PC-3 (cell line): ENCODE measurements at regions not wholly inside any gene's neighbourhood (a gene's known extent, or its start where the extent isn't known, plus 50 kb on each side); places are given as distances from the start of the nearest gene placed in this dataset.
"Not testable (repeated sequence)": the region's sequence is repeated elsewhere in the genome, so short reads cannot be mapped to it uniquely, and the experiment has no call there.

Experiments
- ATAC-seq: fragments of 200-7000 bp; cut with Tn5 transposase; 2 replicates; pipeline ENCODE4 v1.9.1; 2020; ENCODE audit warnings: mild to moderate bottlenecking, moderate library complexity
- BruUV-seq: library from RNA; stranded (reverse); fragments of 400-500 nt; replicated peaks from 2 replicates; lab custom pipeline; 2021; lab: Mats Ljungman, UMichigan
- CTCF ChIA-PET: fragments of 300-600 bp; sonication (Branson Sonifier 250); formaldehyde crosslinking; loops from one replicate; lab custom pipeline; 2022; ENCODE audit warnings: antibody characterized with exemption; lab: Charles Lee
- POLR2A ChIA-PET: fragments of 300-600 bp; sonication (Branson Sonifier 250); formaldehyde crosslinking; loops from one replicate; lab custom pipeline; 2022; ENCODE audit warnings: antibody characterized with exemption; ENCODE audit not compliant: unreplicated experiment; lab: Charles Lee
- DNase-seq: peaks from one replicate; pipeline ENCODE4 v3.0.0-alpha.2; 2015
- H2AFZ ChIP-seq: fragments of 300-600 bp; sonication (generic); 2 replicates; pipeline ENCODE4 v1.6.0; 2016; ENCODE audit warnings: antibody characterized with exemption, low read length
- H3F3A ChIP-seq: fragments of 300-600 bp; sonication (generic); one replicate; pipeline ENCODE4 v1.6.0; 2017; ENCODE audit warnings: antibody characterized with exemption, low read length, control low read depth, mild to moderate bottlenecking; ENCODE audit not compliant: unreplicated experiment
- H3K27ac ChIP-seq: fragments of 300-600 bp; sonication (generic); 2 replicates; pipeline ENCODE4 v1.5.1; 2016; ENCODE audit warnings: mild to moderate bottlenecking, low read length
- H3K27me3 ChIP-seq: fragments of 300-600 bp; sonication (generic); 2 replicates; pipeline ENCODE4 v1.6.1; 2016; ENCODE audit warnings: low read length, mixed read lengths
- H3K36me3 ChIP-seq: fragments of 300-600 bp; sonication (generic); 2 replicates; pipeline ENCODE4 v1.6.1; 2016; ENCODE audit warnings: low read depth, mixed run types, low read length, mixed read lengths
- H3K4me1 ChIP-seq: fragments of 300-600 bp; sonication (generic); 2 replicates; pipeline ENCODE4 v1.5.1; 2016; ENCODE audit warnings: low read length; ENCODE audit not compliant: insufficient read depth
- H3K4me2 ChIP-seq: fragments of 300-600 bp; sonication (generic); 2 replicates; pipeline ENCODE4 v1.6.0; 2016; ENCODE audit warnings: low read length
- H3K4me3 ChIP-seq: fragments of 300-600 bp; sonication (generic); 2 replicates; pipeline ENCODE4 v1.5.1; 2016; ENCODE audit warnings: mild to moderate bottlenecking, low read length, mixed read lengths
- H3K79me2 ChIP-seq: fragments of 300-600 bp; sonication (generic); 2 replicates; pipeline ENCODE4 v1.6.1; 2017; ENCODE audit warnings: low read length, mixed read lengths
- H3K9ac ChIP-seq: fragments of 300-600 bp; sonication (generic); 2 replicates; pipeline ENCODE4 v1.6.0; 2016; ENCODE audit warnings: mild to moderate bottlenecking, low read length
- H3K9me2 ChIP-seq: fragments of 300-600 bp; sonication (generic); replicated peaks from 2 replicates; pipeline ENCODE4 v1.6.1; 2016; ENCODE audit warnings: mixed run types, low read length, mixed read lengths
- H3K9me3 ChIP-seq: fragments of 300-600 bp; sonication (generic); 2 replicates; pipeline ENCODE4 v1.6.1; 2016; ENCODE audit warnings: low read length, mixed read lengths
- H4K20me1 ChIP-seq: fragments of 300-600 bp; sonication (generic); 2 replicates; pipeline ENCODE4 v1.6.1; 2016; ENCODE audit warnings: low read length, mixed read lengths
- EZH2 ChIP-seq: fragments of 300-600 bp; sonication (generic); IDR thresholded peaks from one replicate; pipeline ENCODE4 v1.6.1; 2017; ENCODE audit warnings: antibody characterized with exemption, mild to moderate bottlenecking, low read length; ENCODE audit not compliant: unreplicated experiment
- EZH2phosphoT487 ChIP-seq: fragments of 300-600 bp; sonication (generic); IDR thresholded peaks from 2 replicates; pipeline ENCODE4 v1.6.1; 2018; ENCODE audit warnings: mild to moderate bottlenecking, antibody characterized with exemption, low read length, borderline replicate concordance
- intact Hi-C: fragments of 100-400 bp; cut with micrococcal nuclease; formaldehyde crosslinking; loops from 2 replicates; pipeline ENCODE4 v1.9.0; 2023
- TF ChIP-seq, protein P1 (sequence below): fragments of 300-600 bp; sonication (generic); conservative IDR thresholded peaks from 2 replicates; pipeline ENCODE4 v1.5.1; 2017; ENCODE audit warnings: antibody characterized with exemption, low read depth, mild to moderate bottlenecking, low read length

- DNase-seq (no peak), ATAC-seq (no peak)
- Histone ChIP-seq H3K4me2 (no peak overlapping the region), H3K4me1 (no peaks in the 10 kb centered on the region), H3K9me2 (no peaks in the 10 kb centered on the region), H3K27ac (no peak overlapping the region), H3K4me3 (no peak overlapping the region), H3K79me2 (no peaks in the 10 kb centered on the region), H3K36me3 (no peaks in the 10 kb centered on the region), H4K20me1 (no peaks in the 10 kb centered on the region), H3F3A (no peaks in the 10 kb centered on the region), H3K27me3 (peaks cover 20% of the 10 kb centered on the region; the same call in 1 of the 2 replicates), H3K9ac (no peak overlapping the region), H3K9me3 (no peaks in the 10 kb centered on the region), H2AFZ (no peak overlapping the region)
- intact Hi-C loops: no loop called here
- POLR2A ChIA-PET: no interaction called here
- no TSS peak for BruUV-seq
- CTCF ChIA-PET: no interaction called here
- no peak for TF ChIP-seq EZH2phosphoT487
- no peak for TF ChIP-seq EZH2
- TF ChIP-seq, protein P1, sequence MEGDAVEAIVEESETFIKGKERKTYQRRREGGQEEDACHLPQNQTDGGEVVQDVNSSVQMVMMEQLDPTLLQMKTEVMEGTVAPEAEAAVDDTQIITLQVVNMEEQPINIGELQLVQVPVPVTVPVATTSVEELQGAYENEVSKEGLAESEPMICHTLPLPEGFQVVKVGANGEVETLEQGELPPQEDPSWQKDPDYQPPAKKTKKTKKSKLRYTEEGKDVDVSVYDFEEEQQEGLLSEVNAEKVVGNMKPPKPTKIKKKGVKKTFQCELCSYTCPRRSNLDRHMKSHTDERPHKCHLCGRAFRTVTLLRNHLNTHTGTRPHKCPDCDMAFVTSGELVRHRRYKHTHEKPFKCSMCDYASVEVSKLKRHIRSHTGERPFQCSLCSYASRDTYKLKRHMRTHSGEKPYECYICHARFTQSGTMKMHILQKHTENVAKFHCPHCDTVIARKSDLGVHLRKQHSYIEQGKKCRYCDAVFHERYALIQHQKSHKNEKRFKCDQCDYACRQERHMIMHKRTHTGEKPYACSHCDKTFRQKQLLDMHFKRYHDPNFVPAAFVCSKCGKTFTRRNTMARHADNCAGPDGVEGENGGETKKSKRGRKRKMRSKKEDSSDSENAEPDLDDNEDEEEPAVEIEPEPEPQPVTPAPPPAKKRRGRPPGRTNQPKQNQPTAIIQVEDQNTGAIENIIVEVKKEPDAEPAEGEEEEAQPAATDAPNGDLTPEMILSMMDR: no peak
Measured at GRCh38 chr1:166305371-166305770, 138.6 kb upstream of the FAM78B start.

- DNase-seq: no peak
- no peak for ATAC-seq
- Histone ChIP-seq H3K9me2 (no peaks in the 10 kb centered on the region), H3K79me2 (no peaks in the 10 kb centered on the region), H3K27me3 (peaks cover 13% of the 10 kb centered on the region; the same call in 1 of the 2 replicates), H2AFZ (no peak overlapping the region), H3K4me1 (no peaks in the 10 kb centered on the region), H3K27ac (no peak overlapping the region), H3K36me3 (no peaks in the 10 kb centered on the region), H4K20me1 (no peaks in the 10 kb centered on the region), H3K4me3 (no peak overlapping the region), H3K4me2 (no peak overlapping the region), H3K9me3 (no peaks in the 10 kb centered on the region), H3F3A (no peaks in the 10 kb centered on the region), H3K9ac (no peak overlapping the region)
- CTCF ChIA-PET: no interaction called here
- no TSS peak for BruUV-seq
- no peak for TF ChIP-seq EZH2phosphoT487
- TF ChIP-seq EZH2: no peak
- TF ChIP-seq, protein P1: no peak
- POLR2A ChIA-PET: no interaction called here
- intact Hi-C loops: no loop called here
Measured at GRCh38 chr1:166307261-166308188, 140.7 kb upstream of the FAM78B start.

GRCh38 chr1:166316306-166316705, 149.5 kb upstream of the FAM78B start:
- DNase-seq, H3K36me3 ChIP-seq, H3K9ac ChIP-seq, H3F3A ChIP-seq, ATAC-seq, H3K9me2 ChIP-seq, H3K27me3 ChIP-seq, CTCF ChIA-PET, H3K27ac ChIP-seq, H4K20me1 ChIP-seq, BruUV-seq, H3K9me3 ChIP-seq, H3K79me2 ChIP-seq, H3K4me3 ChIP-seq, H3K4me2 ChIP-seq, POLR2A ChIA-PET, H3K4me1 ChIP-seq, H2AFZ ChIP-seq, intact Hi-C loops: not testable (repeated sequence)
